NCI-H1105 treated with DMSO at 0.1 percent for 48 hours (cell line): ENCODE measurements at regions not wholly inside any gene's neighbourhood (a gene's known extent, or its start where the extent isn't known, plus 50 kb on each side); places are given as distances from the start of the nearest gene placed in this dataset.

Experiments
- DNase-seq: peaks from one replicate; lab custom pipeline; 2025; lab: John Stamatoyannopoulos, UW

GRCh38 chr2:193738892-193739291 lies 1544.2 kb upstream of the TMEFF2 start:
- no peak for DNase-seq

GRCh38 chr2:193712912-193713311 lies 1518.2 kb upstream of the TMEFF2 start:
- DNase-seq = no peak

DNA sequence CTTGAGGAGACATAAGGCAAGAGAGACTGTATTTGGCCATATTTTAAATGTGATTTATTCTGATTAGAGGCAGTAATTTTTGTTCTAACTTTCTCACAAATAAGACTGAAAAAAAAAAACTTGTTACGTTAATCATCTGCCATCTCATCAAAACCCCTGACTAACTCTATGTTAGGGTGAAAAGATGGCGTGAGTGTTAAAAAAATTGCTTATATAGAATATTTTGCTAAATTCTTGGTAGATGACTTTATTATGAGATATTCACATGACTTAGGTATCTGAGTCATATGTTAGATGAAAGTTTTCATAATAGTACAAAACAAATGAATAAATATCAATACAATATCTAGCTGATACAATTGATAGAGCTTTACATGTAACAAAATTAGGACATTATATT lies 1508.7 kb upstream of the TMEFF2 start:
- DNase-seq = no peak

- DNase-seq = no peak
These were observed 1506.8 kb upstream of the TMEFF2 start for GRCh38 chr2:193701484-193701883.

DNA sequence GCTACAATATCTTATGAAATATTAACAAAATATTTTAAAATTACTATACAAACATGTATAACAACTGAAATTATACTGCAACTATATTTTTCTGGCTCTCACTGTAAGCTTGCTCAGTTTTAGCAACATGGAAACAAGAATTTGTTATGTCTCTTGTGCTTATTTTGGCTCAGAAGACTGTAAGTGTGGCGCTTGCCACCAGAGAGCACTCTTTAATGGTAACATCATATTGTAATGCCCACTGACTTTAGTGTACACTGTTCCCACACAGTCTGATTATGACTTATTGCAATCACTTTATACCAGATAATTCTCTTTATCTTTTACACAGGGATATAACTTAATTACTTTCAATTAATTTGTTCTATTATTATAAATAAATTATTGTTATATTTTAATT lies 1500.6 kb upstream of the TMEFF2 start:
- no peak for DNase-seq

DNA sequence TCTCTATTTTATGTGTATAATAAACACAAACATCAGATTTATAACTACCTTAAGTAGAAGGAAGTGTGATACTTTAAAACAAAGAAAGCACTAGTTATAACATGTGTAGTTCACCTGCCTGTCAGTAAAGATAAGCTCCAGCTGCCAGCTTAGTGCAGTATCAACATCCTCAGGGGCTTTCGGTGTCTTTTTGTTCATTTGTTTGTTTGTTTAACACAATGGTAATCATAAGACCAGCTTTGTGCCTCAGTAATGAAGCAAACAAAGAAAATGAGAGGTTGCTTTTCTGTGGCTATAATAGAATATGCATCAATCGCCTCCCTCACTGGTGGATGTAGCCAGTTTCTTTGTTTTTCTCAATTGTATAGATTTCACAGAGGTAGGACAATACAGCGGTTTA lies 1499.0 kb upstream of the TMEFF2 start:
- peak; percentile 68 for DNase-seq

DNA sequence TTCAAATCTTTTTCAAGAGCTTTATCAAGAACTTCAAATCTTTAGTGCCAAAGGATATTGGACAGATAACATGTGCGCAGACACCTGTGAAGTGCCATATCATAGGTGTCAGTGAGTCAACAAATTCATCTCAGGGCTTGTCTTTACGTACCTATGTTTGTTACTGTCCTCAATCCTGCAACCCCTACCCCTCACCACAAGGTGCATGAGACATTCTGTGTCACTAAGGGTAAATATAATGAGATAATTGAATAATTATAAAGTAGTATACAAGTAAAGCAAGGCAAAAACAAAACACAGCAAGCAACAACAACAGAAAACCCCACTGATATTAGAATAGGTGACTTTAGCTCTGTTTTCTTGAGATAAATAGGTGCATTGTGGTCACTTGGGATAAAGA lies 1495.8 kb upstream of the TMEFF2 start:
- no peak for DNase-seq

DNA sequence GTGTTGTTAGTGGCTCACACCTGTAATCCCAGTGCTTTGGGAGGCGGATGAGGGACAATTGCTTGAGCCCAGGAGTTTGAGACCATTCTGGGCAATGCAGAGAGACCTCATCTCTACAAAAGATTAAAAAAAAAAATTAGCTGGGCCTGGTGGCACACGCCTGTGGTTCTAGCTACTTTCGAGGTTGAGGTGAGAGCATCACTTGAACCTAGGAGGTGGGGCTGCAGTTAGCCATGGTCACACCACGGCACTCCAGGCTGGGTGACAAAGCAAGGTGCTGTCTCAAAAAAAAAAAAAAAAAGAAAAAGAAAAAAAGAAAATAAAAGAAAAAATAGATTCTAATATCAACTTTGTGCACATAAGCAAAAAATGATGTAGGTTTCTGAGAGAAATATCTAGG lies 1492.5 kb upstream of the TMEFF2 start:
- DNase-seq = no peak

DNA sequence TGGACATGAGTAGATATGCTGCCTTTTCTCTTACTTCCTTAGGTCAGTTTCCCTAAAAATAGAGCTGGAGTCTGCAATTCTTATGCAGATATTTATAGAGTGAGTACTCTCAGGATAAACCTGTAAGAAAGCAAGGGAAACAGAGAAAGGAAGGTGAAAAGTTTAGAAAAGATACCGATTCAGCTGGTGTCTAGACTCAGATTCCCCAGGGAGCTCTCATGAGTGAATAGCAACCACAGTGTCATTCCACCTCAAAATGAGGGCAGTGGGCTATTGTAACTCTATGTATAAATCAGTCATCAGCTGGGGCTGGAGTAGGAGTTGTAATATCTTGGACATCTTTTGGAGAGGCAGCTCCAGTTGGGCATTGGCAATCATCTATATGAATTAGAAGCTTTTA lies 1485.1 kb upstream of the TMEFF2 start:
- DNase-seq = no peak

- DNase-seq = no peak
These were observed 1475.7 kb upstream of the TMEFF2 start for GRCh38 chr2:193670478-193670877.

DNA sequence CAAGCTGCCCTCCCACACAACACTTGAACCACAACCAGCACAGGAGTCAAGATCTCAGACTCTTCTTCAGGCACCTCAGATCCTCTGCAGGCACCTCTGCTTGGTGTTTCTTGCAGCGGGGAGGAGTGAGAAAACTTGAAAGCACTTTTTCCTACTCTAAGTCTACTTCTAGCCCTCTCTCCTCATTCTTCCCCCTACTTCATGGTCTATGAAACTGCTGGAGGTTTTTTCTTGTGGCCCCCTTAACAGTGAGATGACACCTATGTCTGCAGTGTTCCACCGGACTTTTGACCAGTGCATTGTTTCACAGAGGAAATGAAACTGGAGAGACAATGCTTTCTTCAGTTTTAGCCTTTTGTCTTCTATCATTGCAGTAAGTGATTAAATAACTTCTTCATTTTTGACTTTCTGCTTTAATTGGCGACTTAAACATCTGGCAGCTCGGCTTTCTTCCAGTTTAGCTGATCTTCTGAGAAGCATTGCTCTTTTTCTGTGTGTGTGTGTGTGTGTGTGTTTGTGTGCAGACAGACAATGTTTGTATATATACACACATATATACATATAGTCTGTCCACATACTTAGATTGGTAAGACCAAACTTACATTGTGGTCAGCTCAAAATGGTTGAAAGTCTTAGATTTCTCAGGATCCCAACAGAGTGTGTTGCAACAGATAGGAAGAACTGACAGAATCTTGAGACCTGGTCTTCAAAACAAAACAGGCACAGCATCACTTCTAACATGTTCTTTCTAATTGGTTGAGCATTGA lies 1474.0 kb upstream of the TMEFF2 start:
- DNase-seq = no peak

GRCh38 chr2:193627927-193628272 lies 1433.2 kb upstream of the TMEFF2 start:
- no peak for DNase-seq

GRCh38 chr2:193627187-193627926 lies 1432.6 kb upstream of the TMEFF2 start:
- no peak for DNase-seq

- no peak for DNase-seq
These were observed 1413.7 kb upstream of the TMEFF2 start for GRCh38 chr2:193608451-193608850.

DNA sequence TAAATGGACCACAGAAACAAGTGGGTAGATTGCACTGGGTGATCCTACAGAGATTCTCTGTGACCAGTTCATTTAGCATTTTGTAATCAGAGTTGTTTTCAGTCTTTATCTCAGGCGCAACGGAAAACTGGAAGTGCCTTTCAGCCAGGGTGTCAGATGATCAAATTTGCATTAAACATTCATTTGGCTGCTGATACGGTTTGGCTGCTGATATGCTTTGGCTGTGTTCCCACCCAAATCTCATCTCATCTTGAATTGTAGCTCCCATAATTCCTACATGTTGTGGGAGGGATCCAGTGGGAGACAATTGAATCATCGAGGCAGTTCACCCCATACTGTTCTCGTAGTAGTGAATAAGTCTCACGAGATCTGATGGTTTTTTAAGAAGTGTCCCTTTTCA lies 1396.1 kb upstream of the TMEFF2 start:
- DNase-seq = no peak

DNA sequence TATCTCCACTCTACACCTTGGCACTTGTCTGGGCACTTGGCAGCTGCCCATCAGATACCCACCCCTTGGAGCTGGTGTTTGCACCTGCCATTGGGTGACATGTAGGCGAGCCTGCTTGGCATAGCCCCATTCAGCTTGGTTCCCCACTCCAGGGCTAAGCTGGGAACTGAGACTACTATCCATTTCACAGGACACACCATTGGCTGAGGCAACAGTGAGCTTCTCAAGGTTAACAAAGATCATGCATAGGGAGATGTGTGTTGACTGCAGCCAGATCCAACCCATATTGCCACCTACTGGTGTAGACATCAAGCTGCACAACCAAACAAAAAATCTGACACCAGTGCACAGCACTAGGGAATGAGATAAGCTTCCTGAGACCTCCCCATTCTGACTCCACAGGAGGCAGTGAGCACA lies 1389.8 kb upstream of the TMEFF2 start:
- DNase-seq = no peak

DNA sequence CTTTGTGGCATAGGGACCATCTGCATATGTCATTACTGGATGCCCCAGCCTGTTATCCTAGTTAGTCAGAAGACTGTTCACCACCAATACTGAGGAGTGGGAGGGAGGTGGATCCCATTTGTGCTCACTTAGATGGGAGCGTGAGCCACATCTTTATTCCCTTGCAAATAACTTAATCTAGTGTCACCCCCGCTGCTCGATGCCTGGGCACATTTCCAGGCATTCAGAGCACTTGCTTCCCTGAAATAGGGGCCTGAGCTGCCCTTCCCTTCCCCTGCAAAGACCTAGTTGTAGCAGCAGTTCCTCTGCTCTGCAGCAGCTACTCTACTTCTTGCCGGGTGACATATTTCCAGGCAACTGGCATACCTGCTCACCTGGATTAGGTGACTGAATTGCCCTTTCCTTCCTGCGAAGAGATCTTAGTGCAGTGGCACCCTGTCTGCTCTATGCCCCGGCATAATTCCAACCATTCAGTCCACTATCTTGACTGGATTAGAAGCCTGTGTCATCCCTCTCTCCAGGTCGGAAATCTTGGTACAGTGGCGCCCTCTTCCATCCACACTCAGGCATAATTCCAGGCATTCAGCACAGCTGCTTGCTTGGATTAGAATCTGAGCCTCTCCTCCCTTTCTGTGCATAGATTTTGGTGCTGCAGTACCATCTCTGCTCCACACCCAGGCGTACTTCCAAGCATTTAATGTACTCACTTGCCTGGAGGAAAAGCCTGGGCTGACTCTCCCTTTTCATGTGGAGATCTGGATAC lies 1389.1 kb upstream of the TMEFF2 start:
- DNase-seq = no peak

GRCh38 chr2:193581807-193582206 lies 1387.1 kb upstream of the TMEFF2 start:
- peak; percentile 38 for DNase-seq

DNA sequence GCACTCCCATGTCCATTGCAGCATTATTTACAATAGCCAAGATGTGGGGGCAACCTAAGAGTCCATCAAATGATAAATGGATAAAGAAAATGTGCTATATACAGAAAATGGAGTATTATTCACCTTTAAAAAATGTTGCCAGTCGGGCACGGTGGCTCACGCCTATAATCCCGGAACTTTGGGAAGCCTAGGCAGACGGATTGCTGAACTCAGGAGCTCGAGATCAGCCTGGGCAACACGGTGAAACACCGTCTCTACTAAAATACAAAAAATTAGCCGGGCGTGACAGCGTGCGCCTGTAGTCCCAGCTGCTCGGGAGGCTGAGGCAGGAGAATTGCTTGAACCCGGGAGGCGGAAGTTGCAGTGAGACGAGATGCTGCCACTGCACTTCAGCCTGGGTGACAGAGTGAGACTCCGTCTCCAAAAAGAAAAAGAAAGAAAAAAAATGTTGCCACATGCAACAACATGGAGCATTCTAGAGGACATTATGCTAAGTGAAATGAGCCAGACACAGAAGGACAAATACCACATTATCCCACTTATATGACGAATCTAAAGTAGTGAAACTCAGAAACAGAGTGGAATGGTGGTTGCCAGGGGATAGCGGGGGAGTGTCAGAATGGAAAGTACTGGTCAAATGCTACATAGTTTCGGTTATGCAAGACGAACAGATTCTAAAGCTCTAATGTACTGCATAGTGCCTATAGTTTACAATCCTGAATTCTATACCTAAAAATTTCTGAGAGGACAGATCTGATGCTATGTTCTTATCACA lies 1385.6 kb upstream of the TMEFF2 start:
- no peak for DNase-seq

DNA sequence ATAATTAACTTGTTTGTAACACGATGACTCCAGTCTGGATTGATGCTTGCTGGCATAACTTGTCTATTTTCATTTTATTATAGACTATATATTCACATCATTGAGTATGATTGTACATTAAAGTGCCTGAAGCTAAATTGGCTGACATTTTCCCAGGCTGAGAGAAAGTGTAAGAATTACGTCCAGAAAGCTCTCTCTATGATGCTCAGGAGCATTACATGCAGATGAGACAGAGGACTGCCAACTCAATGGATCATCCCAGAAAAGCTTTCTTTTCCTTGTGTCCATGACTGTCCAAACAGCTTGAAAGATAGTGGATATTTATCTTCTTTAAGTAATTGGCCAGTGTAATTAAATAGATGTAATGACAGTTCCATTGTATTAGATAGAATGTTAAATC lies 1372.2 kb upstream of the TMEFF2 start:
- DNase-seq = no peak

GRCh38 chr2:193566276-193566675 lies 1371.5 kb upstream of the TMEFF2 start:
- no peak for DNase-seq

- no peak for DNase-seq
These were observed 1367.3 kb upstream of the TMEFF2 start for GRCh38 chr2:193562031-193562430.
